H9 (cell line): ENCODE measurements at regions not wholly inside any gene's neighbourhood (a gene's known extent, or its start where the extent isn't known, plus 50 kb on each side); places are given as distances from the start of the nearest gene placed in this dataset.

Source experiments
- DNase-seq: peaks from one replicate; pipeline ENCODE4 v3.0.0-alpha.2; 2017
- H2AFZ ChIP-seq: one replicate; pipeline ENCODE4 v1.6.1; 2013; ENCODE audit warnings: mild to moderate bottlenecking, low read length, control low read depth, moderate library complexity
- H2AK5ac ChIP-seq: 2 replicates; pipeline ENCODE4 v1.6.1; 2013; ENCODE audit warnings: low read length, control low read depth, mixed read lengths; ENCODE audit not compliant: insufficient read length
- H2BK120ac ChIP-seq: one replicate; pipeline ENCODE4 v1.6.1; 2013; ENCODE audit warnings: low read depth, mild to moderate bottlenecking, low read length, control low read depth, inconsistent platforms; ENCODE audit not compliant: poor library complexity, severe bottlenecking
- H2BK12ac ChIP-seq: 2 replicates; pipeline ENCODE4 v1.6.1; 2013; ENCODE audit warnings: low read length, control low read depth, mixed read lengths, low read depth; ENCODE audit not compliant: insufficient read length
- H2BK15ac ChIP-seq: 2 replicates; pipeline ENCODE4 v1.6.1; 2013; ENCODE audit warnings: low read depth, low read length, control low read depth
- H2BK20ac ChIP-seq: one replicate; pipeline ENCODE4 v1.6.1; 2013; ENCODE audit warnings: low read depth, mild to moderate bottlenecking, low read length, control low read depth, inconsistent platforms; ENCODE audit not compliant: poor library complexity, severe bottlenecking
- H2BK5ac ChIP-seq: 2 replicates; pipeline ENCODE4 v1.6.1; 2013; ENCODE audit warnings: low read length, control low read depth, mixed read lengths; ENCODE audit not compliant: insufficient read length
- H3K14ac ChIP-seq: 2 replicates; pipeline ENCODE4 v1.6.1; 2013; ENCODE audit warnings: low read length, control low read depth; ENCODE audit not compliant: insufficient read depth
- H3K18ac ChIP-seq: 2 replicates; pipeline ENCODE4 v1.6.1; 2013; ENCODE audit warnings: low read depth, mild to moderate bottlenecking, mixed read lengths, low read length, control low read depth; ENCODE audit not compliant: insufficient read length
- H3K23ac ChIP-seq: 2 replicates; pipeline ENCODE4 v1.6.1; 2013; ENCODE audit warnings: low read length, control low read depth, mixed read lengths, low read depth; ENCODE audit not compliant: insufficient read length
- H3K23me2 ChIP-seq: 2 replicates; pipeline ENCODE4 v1.6.1; 2013; ENCODE audit warnings: low read depth, mild to moderate bottlenecking, mixed read lengths, low read length, control low read depth; ENCODE audit not compliant: insufficient read length, poor library complexity, severe bottlenecking
- H3K27ac ChIP-seq: 2 replicates; pipeline ENCODE4 v1.5.1; 2013; ENCODE audit warnings: low read length, control low read depth, mixed read lengths, low read depth; ENCODE audit not compliant: insufficient read length
- H3K27me3 ChIP-seq: 2 replicates; pipeline ENCODE4 v1.6.1; 2013; ENCODE audit warnings: low read length, control low read depth, inconsistent platforms; ENCODE audit not compliant: insufficient read depth
- H3K4ac ChIP-seq: 2 replicates; pipeline ENCODE4 v1.6.1; 2013; ENCODE audit warnings: low read depth, mild to moderate bottlenecking, control low read depth, inconsistent platforms, low read length, moderate library complexity
- H3K4me1 ChIP-seq: 2 replicates; pipeline ENCODE4 v1.6.1; 2013; ENCODE audit warnings: low read length, control low read depth, inconsistent platforms; ENCODE audit not compliant: insufficient read depth
- H3K4me2 ChIP-seq: 2 replicates; pipeline ENCODE4 v1.6.1; 2013; ENCODE audit warnings: low read length, control low read depth, mixed read lengths; ENCODE audit not compliant: insufficient read length, insufficient read depth
- H3K56ac ChIP-seq: 2 replicates; pipeline ENCODE4 v1.6.1; 2013; ENCODE audit warnings: low read depth, mild to moderate bottlenecking, mixed read lengths, low read length, control low read depth; ENCODE audit not compliant: insufficient read length
- H3K79me1 ChIP-seq: 2 replicates; pipeline ENCODE4 v1.6.1; 2013; ENCODE audit warnings: low read depth, mild to moderate bottlenecking, moderate library complexity, low read length, control low read depth, inconsistent platforms; ENCODE audit not compliant: insufficient read depth, poor library complexity, severe bottlenecking
- H3K79me2 ChIP-seq: 2 replicates; pipeline ENCODE4 v1.6.1; 2013; ENCODE audit warnings: low read length, control low read depth, inconsistent platforms; ENCODE audit not compliant: insufficient read depth
- H3K9ac ChIP-seq: 2 replicates; pipeline ENCODE4 v1.6.1; 2013; ENCODE audit warnings: low read length, control low read depth, mixed read lengths; ENCODE audit not compliant: insufficient read length; ENCODE audit errors: extremely low read depth
- H3K9me3 ChIP-seq: one replicate; pipeline ENCODE4 v1.6.1; 2013; ENCODE audit warnings: low read depth, low read length, inconsistent platforms; ENCODE audit not compliant: control insufficient read depth
- H3T11ph ChIP-seq: one replicate; pipeline ENCODE4 v1.6.1; 2013; ENCODE audit warnings: mild to moderate bottlenecking, low read length, control low read depth, inconsistent platforms
- H4K20me1 ChIP-seq: one replicate; pipeline ENCODE4 v1.6.1; 2013; ENCODE audit not compliant: control insufficient read depth, insufficient read length, insufficient read depth
- H4K5ac ChIP-seq: 2 replicates; pipeline ENCODE4 v1.6.1; 2013; ENCODE audit warnings: low read depth, mild to moderate bottlenecking, mixed read lengths, low read length, control low read depth; ENCODE audit not compliant: insufficient read length
- H4K8ac ChIP-seq: replicated peaks from 2 replicates; pipeline ENCODE4 v1.6.1; 2013; ENCODE audit warnings: low read length, control low read depth, mixed read lengths, low read depth; ENCODE audit not compliant: insufficient read length
- H4K91ac ChIP-seq: 2 replicates; pipeline ENCODE4 v1.6.1; 2013; ENCODE audit warnings: low read depth, mild to moderate bottlenecking, moderate library complexity, mixed read lengths, low read length, control low read depth; ENCODE audit not compliant: insufficient read length
- H3K27ac Mint-ChIP-seq, 3 experiments: 2 replicates in 2 of 3; 3 replicates in 1 of 3; pipeline ENCODE4 v1.8.0; 2020 to 2021; ENCODE audit warnings: mixed read lengths in 3 of 3, mild to moderate bottlenecking in 1 of 3, moderate library complexity in 1 of 3
- H3K27me3 Mint-ChIP-seq: 2 replicates; pipeline ENCODE4 v1.8.0; 2021; ENCODE audit warnings: low read depth, mild to moderate bottlenecking, moderate library complexity, mixed read lengths
- H3K36me3 Mint-ChIP-seq, 3 experiments: 2 replicates in 2 of 3; 3 replicates in 1 of 3; pipeline ENCODE4 v1.8.0; 2020 to 2021; ENCODE audit warnings: low read depth in 3 of 3, mixed read lengths in 3 of 3; ENCODE audit not compliant: insufficient read depth in 1 of 3
- H3K4me1 Mint-ChIP-seq, 2 experiments: 2 replicates each; pipeline ENCODE4 v1.8.0; 2020; ENCODE audit warnings: mixed read lengths in 2 of 2
- H3K4me3 Mint-ChIP-seq, 2 experiments: 2 replicates in 1 of 2; 3 replicates in 1 of 2; pipeline ENCODE4 v1.8.0; 2020 to 2021; ENCODE audit warnings: mild to moderate bottlenecking in 2 of 2, mixed read lengths in 2 of 2, moderate library complexity in 1 of 2
- H3K9me3 Mint-ChIP-seq, 2 experiments: 2 replicates in 1 of 2; 3 replicates in 1 of 2; pipeline ENCODE4 v1.8.0; 2020; ENCODE audit warnings: mild to moderate bottlenecking in 2 of 2, mixed read lengths in 2 of 2, moderate library complexity in 1 of 2
- WGBS: extraction: QIAGEN DNeasy Blood & Tissue Kit; methylation state at CpG from one replicate; pipeline ENCODE4 v1.1.7; 2013; ENCODE audit warnings: missing lambda C conversion rate, low lambda C conversion rate, mixed read lengths; ENCODE audit not compliant: insufficient read length; ENCODE audit errors: extremely low coverage; 5-methylcytosine and 5-hydroxymethylcytosine counted together
- TF ChIP-seq, protein P1 (sequence below): fragments of 200-600 bp; sonication (generic); conservative IDR thresholded peaks from 3 replicates; pipeline ENCODE4 v1.8.0; 2021; ENCODE audit warnings: antibody characterized with exemption, mild to moderate bottlenecking

DNA sequence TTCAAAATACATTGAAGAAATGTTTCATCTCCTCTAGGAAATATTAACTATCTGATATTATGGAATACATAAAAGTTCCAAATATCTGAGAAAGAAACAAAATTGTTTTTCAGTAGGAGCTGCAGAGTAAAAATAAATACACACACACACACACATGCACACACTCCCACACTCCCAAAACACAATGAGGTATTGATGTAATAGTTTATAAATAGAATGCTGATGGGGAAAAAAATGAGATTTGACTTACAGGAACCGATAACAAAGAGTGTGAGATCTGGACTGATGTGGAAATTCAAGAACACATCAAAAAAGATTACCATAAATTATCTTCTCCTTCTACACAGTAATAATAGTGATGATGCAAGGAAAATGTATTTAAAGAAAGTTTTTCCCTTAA lies 438.0 kb upstream of the CELF2 start:
- Histone ChIP-seq H3K79me2 (no peaks in the 10 kb centered on the region), H2BK120ac (no peak overlapping the region), H3K4me1 (no peaks in the 10 kb centered on the region; the same call in 1 of the 2 replicates), H4K91ac (no peak overlapping the region), H3K79me1 (no peaks in the 10 kb centered on the region), H2BK5ac (no peak overlapping the region), H2AK5ac (no peak overlapping the region), H2BK12ac (no peak overlapping the region), H4K8ac (no peak overlapping the region), H3K23ac (no peak overlapping the region), H3K4ac (no peak overlapping the region), H3K27me3 (no peaks in the 10 kb centered on the region), H3K56ac (no peak overlapping the region), H2AFZ (no peak overlapping the region), H3K27ac (no peak overlapping the region), H4K20me1 (no peaks in the 10 kb centered on the region), H3K9me3 (no peaks in the 10 kb centered on the region), H4K5ac (no peak overlapping the region), H2BK15ac (no peak overlapping the region), H3T11ph (no peak overlapping the region), H3K4me2 (no peak overlapping the region), H3K9ac (no peak overlapping the region), H3K23me2 (no peaks in the 10 kb centered on the region), H3K14ac (no peak overlapping the region), H2BK20ac (no peak overlapping the region), H3K18ac (no peak overlapping the region)
- Mint-ChIP-seq H3K9me3 (peaks cover 0 to 3% of the 10 kb centered on the region in 2 experiments; a peak in 1 of 5 replicates), H3K36me3 (no peaks in the 10 kb centered on the region), H3K27me3 (no peaks in the 10 kb centered on the region), H3K4me3 (no peak overlapping the region), H3K27ac (no peak overlapping the region), H3K4me1 (peaks cover 5% of the 10 kb centered on the region in 2 experiments; a peak in 2 of 4 replicates)
- WGBS = no CpG with 5 or more reads among the region's 1 CpG
- DNase-seq = no peak
- TF ChIP-seq, protein P1, sequence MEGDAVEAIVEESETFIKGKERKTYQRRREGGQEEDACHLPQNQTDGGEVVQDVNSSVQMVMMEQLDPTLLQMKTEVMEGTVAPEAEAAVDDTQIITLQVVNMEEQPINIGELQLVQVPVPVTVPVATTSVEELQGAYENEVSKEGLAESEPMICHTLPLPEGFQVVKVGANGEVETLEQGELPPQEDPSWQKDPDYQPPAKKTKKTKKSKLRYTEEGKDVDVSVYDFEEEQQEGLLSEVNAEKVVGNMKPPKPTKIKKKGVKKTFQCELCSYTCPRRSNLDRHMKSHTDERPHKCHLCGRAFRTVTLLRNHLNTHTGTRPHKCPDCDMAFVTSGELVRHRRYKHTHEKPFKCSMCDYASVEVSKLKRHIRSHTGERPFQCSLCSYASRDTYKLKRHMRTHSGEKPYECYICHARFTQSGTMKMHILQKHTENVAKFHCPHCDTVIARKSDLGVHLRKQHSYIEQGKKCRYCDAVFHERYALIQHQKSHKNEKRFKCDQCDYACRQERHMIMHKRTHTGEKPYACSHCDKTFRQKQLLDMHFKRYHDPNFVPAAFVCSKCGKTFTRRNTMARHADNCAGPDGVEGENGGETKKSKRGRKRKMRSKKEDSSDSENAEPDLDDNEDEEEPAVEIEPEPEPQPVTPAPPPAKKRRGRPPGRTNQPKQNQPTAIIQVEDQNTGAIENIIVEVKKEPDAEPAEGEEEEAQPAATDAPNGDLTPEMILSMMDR = no peak
